Stimulated activated CD4-positive, alpha-beta T cell treated with anti-CD3 and anti-CD28 coated beads, Interleukin-1b, Interleukin-23, amount 100 ng/mL, for 24 hours (primary cell): ENCODE measurements at regions not wholly inside any gene's neighbourhood (a gene's known extent, or its start where the extent isn't known, plus 50 kb on each side); places are given as distances from the start of the nearest gene placed in this dataset.
A peak's percentile ranks its signal among the peaks of the same experiment; 100 is the strongest.
"Not testable (repeated sequence)": the region's sequence is repeated elsewhere in the genome, so short reads cannot be mapped to it uniquely, and the experiment has no call there.

Source experiments
- DNase-seq, 4 experiments: peaks; one replicate each; pipeline ENCODE4 v3.0.0-alpha.2; 2020; ENCODE audit warnings: low read depth in 4 of 4, low spot score in 1 of 4

DNA sequence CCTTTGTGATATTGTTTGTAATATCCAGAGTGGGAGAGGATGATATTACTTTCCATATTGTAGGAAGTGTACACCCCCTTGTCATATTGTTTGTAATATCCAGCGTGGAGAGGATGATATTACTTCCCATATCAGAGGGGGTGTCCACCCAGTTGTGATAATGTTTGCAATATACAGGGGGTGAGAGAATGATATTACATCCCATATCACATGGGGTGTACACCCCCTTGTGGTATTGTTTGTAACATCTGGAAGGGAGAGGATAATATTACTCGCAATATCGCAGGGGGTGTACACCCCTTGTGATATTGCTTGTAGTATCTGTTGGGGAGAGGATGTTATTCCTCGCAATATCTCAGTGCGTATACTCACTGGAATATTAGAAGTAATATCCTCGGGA, 61.5 kb downstream of the PRSS23 start:
- DNase-seq: no peak

DNA sequence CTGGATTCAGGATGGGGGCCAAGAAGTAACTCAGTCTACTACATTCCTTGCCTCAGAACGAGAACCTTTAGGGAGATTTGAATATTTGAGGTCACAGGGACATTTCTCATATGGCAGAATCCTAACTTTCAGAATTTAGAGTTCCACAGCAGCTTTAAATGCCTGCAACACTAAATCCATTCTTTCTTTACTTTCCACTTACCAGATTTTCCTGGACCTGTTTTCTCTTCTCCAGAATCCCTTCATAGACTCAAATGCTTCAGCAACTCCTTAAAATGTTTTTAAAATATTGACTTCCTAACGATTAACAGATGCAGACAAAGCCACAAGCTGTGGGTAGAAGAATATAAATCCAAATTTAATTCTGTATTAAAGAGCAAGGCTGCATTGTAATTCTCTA, 63.1 kb downstream of the PRSS23 start:
- no peak for DNase-seq

DNA sequence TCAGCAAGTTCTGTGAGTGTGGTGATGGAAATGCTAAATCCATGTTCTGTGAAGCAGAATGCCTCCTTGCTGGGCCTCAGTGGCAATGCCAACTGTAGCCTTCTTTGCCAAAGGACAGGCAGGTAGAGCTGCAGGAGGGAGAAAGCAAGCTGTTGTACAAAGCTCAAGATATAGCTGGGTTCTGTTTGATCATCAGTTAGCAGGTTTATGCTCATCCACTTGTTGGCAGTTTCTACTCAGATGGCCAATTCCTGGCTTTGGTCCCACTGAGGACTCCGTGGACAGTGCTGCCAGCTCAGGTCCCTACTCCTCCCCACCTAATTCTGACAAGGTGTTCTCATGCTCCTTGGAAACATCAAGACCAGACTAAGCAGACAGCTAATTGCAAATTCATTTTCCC, 65.1 kb downstream of the PRSS23 start:
- no peak for DNase-seq

DNA sequence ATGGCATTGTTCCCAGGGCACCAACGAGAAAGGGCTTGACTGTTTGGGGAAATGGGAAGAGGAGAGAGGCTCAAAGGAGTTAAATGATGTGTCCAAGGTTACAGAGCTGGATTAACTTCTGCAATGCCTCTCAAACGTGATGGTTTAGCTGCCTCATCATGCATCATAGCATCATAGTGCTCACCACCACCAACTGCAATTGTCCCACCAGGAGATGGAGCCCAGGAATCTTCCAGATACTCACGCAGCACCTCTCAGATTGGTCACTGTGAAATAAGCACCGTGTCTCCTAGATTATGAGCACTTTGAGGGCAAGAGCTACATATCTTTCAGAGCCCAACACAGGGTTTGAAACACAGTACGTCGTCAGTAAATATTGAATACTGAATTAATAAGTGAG, 69.2 kb downstream of the PRSS23 start:
- no peak for DNase-seq

DNA sequence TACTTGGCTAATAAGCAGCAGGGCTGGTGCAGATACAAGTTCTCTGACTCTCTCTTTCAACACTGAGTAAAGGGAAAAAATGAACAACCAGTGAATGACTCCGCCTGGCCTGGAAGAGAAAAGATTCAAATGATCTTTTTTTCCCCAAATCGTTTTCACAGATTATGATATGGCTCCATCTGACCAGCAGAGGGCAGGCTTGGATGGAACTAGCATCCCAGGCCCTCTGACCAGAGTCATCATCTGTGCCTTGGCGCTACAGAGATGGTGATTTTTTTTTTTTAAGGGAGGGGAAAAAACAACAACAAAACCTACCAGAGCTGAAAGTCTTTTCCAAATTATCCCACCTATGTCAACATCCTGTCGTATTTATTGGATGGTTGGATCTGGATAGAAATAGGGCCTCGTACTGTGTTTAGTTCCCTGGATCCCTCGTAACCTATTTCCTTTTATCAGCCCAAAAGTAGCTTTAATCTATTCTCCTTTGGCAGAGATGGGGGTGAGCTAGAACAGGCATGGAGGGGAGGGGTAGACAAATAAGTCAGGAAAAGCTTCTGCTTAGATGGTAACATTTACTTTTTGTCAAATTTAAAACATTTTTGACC, 69.7 kb downstream of the PRSS23 start:
- peak; percentile 8 to 31 (median 16) for DNase-seq

DNA sequence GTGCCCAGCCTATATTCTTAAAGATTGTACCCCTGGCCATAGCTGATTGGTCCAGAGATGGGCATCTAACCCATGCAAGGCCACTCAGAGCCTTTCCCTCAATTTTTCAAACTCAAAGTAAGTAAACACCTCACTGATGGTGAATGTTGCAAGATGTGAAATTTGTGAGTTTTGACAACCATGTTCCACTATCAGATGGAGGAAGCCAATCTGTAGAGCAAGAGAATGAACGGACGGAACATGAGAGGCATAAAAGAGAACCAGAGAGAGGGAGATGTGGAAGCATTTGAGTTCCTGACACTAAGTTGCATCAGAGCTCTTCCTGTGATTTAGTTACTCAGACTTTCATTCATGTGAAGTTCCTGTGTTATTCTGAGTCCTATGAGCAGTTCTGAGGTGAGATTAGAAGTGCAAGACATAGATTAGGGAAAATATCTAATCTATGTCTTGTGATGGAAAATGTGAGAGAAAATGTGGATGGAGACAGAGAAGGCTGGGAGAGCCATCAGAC, 73.3 kb downstream of the PRSS23 start:
- no peak for DNase-seq

DNA sequence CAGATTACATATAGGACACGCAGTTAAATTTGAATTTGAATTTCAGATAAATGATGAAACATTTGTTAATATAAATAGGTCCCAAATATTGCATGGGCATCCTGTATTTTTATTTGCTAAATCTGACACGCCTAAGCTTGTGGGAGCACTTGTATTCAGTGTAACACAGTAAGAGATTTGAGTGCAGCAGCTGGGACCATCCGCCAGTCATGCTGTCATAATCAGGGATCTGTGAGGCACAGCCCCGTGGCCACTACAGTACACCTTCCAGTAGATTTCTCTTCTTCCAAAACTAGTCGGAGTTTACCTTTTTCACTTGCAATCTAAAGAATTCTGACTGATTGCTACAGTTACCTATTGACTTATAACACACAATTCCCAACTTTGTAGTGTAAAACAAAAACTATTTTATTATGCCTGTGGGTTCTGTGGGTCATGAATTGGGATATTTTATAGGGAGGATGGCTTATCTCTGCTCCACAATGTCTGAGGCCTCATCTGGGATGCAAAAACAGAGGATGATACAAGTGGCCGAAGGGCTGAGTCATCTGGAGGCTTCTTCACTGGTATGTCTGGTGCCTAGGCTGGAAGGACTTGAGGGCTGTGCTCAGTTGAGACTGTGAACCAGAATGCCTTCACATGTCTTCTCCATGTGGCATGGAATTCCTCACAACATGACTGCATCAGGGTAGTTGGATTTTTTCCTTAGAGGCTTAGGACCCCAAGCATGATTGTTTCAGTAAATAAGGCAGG, 74.1 kb downstream of the PRSS23 start:
- DNase-seq: no peak

DNA sequence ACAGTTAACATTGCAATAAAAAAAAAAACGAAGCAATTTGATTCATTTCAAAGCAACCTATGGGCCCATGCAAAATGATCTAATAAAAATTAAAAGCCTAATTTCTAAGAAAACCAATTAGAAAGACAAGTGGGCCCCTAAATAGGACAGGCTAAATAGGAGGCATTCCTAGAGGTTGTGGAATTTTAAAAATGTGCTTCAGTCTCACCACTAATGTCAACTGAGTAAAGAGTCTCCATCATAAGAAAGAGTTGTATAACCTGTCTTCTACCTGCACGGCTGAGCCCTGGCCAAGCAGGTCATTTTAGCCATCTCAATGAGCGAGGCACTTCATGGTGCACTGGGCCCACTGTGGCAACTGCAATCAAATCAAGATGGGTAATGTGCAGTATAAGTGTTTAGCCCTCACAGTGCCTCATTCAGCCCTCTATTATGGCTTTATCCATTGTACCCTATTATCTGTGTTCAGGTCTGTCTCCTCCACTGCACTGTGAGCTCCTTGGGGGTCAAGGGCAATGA, 76.4 kb downstream of the PRSS23 start:
- no peak for DNase-seq

DNA sequence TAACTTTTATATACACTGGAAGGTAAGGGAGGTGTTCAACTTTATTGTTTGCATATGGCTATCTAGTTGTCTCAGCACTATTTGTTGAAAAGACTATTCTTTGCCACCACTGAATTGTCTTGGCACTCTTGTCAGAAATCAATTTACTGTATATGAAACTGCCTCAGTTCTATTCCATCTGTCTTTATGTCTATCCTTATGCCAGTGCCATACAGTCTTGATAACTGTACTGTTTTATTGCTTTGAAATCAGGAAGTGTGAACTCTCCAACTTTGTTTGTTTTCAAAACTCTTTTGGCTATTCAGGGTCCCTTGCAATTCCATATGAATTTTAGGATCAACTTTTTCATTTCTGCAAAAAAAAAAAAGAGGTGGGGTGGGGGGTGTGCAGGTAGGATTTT, 77.2 kb downstream of the PRSS23 start:
- DNase-seq: no peak

DNA sequence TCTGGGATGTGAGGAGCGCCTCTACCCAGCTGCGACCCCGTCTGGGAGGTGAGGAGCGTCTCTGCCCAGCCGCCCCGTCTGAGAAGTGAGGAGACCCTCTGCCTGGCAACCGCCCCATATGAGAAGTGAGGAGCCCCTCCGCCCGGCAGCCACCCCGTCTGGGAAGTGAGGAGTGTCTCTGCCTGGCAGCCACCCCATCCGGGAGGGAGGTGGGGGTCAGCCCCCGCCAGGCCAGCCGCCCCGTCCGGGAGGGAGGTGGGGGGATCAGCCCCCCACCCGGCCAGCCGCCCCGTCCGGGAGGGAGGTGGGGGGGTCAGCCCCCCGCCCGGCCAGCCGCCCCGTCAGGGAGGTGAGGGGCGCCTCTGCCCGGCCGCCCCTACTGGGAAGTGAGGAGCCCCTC, 76.0 kb downstream of the FZD4 start:
- DNase-seq: not testable (repeated sequence)

DNA sequence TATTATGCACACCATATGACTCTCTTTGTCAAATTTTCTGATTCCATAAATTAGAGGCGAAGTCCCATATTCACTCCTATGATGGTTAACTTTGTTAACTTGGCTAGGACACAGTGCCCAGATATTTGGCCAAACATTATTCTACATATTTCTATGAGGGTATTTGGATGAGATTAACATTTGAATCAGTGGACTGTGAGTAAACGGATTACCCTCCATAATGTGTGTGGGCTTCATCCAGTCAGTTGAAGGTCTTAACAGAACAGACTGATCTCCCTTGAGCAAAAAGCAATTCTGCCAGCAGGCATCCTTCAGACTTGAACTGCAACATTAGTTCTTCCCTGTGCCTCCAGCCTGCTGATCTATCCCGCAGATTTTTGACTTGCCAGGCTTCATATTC, 69.9 kb downstream of the FZD4 start:
- DNase-seq: no peak

DNA sequence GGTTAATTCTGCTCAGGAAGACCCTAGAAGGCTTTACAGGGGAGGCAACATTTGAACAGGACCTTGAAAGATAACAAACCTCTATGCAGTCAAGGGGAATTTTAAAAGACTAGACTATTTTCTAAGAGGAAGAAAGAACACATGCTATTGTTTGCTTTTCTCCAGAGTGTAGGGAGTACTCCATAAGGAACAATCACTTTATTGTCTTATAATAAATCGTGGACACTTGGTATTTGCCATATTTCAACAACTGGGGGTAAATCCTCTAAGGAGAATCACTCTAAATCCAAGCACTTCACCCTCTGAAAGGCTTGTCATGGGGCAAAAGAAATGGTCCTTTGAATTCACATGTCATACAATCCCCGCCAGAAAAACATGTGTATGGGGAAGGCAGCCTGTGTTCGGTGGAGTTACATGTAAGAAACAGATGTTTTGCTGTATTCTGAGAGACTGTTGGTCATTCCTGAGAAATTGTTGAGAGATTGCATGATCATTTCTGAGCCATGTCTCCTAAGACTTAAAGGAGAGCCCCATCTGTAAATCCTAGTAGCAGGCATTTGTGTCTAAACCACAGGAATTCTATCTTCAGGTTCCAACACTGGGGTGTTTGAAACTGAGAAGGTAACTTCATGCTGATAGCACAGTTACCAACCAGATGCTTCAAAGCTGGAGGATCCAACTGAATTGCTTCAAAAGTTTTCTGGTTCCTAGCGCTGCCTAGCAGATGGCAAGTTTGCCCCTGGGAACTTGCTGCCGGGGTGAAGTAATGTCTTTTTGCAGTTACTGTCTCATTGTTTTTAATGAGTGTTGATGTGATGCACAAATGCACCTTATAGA, 66.8 kb downstream of the FZD4 start:
- DNase-seq: no peak

DNA sequence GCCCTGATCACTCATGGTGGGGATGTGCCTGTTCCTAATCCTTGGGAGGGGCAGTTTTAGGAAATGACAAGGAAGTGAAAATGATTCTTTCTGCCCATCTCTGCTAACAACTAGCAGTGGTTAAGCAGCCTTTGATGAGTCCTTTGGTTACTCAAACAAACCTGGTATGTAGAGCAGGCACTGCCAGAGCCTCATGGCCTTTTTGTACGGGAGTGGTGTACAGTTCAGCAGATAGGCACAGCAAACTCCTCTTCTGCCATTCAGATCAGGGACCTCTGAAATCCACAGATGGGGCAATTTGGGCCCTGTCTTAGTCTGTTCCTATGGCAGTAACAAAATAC, 66.2 kb downstream of the FZD4 start:
- no peak for DNase-seq

DNA sequence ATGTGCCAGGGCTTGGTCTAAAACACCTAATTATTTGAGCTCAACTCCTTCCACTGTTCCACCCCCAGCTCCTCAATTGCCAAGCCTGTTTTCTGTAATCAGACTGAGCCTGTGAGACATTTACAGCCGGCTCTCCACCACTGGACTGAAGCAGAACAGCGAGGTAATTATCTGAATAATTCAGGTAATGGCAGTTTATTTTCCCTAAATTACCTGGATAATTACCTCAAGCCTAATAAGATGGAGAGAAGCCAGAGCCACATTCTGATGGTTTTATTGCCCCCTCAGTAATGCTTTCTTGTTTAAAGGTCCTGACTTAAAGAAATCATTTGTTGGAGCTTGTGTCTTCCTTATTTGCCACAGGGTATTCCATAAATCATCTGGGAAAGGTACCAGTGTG, 64.2 kb downstream of the FZD4 start:
- no peak for DNase-seq

DNA sequence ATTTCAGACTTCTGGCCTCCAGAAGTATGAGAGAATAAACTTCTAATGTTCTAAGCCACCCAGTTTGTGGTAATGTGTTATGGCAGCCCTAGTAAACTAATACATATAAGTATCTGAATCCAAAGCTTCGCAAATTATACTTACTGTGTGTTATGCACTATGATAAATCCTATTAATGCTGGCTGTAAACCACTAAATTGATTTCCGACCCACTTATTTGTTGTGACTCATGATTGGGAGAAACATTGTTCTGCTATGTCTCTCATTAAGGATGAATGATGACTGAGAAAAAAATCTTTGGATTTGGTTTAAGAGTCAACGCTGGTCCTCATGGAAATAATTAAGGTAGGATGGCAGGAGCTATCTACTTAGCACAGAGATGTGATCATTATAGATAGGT, 62.0 kb downstream of the FZD4 start:
- DNase-seq: no peak
